Smooth muscle cell (in vitro differentiated cells): ENCODE measurements at regions not wholly inside any gene's neighbourhood (a gene's known extent, or its start where the extent isn't known, plus 50 kb on each side); places are given as distances from the start of the nearest gene placed in this dataset.
A peak's percentile ranks its signal among the peaks of the same experiment; 100 is the strongest.
"Not testable (repeated sequence)": the region's sequence is repeated elsewhere in the genome, so short reads cannot be mapped to it uniquely, and the experiment has no call there.

ENCODE experiments used
- DNase-seq: peaks from one replicate; lab custom pipeline; 2025; ENCODE audit not compliant: unreplicated experiment; lab: John Stamatoyannopoulos, UW
- H2AFZ ChIP-seq: fragments of 200-600 bp; sonication (generic); 2 replicates; pipeline ENCODE4 v1.6.0; 2016; ENCODE audit warnings: antibody characterized with exemption, low read depth, mild to moderate bottlenecking
- H3F3A ChIP-seq: fragments of 200-600 bp; sonication (generic); 2 replicates; pipeline ENCODE4 v1.6.0; 2017; ENCODE audit warnings: antibody characterized with exemption, low read depth
- H3K27ac ChIP-seq: fragments of 200-600 bp; sonication (generic); 2 replicates; pipeline ENCODE4 v1.5.1; 2016; ENCODE audit warnings: low read depth, mild to moderate bottlenecking
- H3K27me3 ChIP-seq: fragments of 200-600 bp; sonication (generic); 2 replicates; pipeline ENCODE4 v1.6.1; 2016; ENCODE audit warnings: low read depth, mild to moderate bottlenecking
- H3K36me3 ChIP-seq: fragments of 200-600 bp; sonication (generic); 2 replicates; pipeline ENCODE4 v1.5.1; 2016; ENCODE audit warnings: low read depth
- H3K4me1 ChIP-seq: fragments of 200-600 bp; sonication (generic); 2 replicates; pipeline ENCODE4 v1.5.1; 2016; ENCODE audit warnings: low read depth
- H3K4me2 ChIP-seq: fragments of 200-600 bp; sonication (generic); 2 replicates; pipeline ENCODE4 v1.6.0; 2016; ENCODE audit warnings: mild to moderate bottlenecking
- H3K4me3 ChIP-seq: fragments of 200-600 bp; sonication (generic); 2 replicates; pipeline ENCODE4 v1.5.1; 2016; ENCODE audit warnings: mild to moderate bottlenecking
- H3K79me2 ChIP-seq: fragments of 200-600 bp; sonication (generic); 2 replicates; pipeline ENCODE4 v1.6.0; 2016; ENCODE audit warnings: low read depth, mild to moderate bottlenecking
- H3K9ac ChIP-seq: fragments of 200-600 bp; sonication (generic); 2 replicates; pipeline ENCODE4 v1.6.0; 2016; ENCODE audit warnings: low read depth
- H3K9me3 ChIP-seq: fragments of 200-600 bp; sonication (generic); replicated peaks from 2 replicates; pipeline ENCODE4 v1.5.1; 2016; ENCODE audit warnings: low read depth
- H4K20me1 ChIP-seq: fragments of 200-600 bp; sonication (generic); 2 replicates; pipeline ENCODE4 v1.6.0; 2016; ENCODE audit warnings: low read depth
- CTCF ChIP-seq: fragments of 200-600 bp; sonication (generic); IDR thresholded peaks from 2 replicates; pipeline ENCODE4 v1.5.1; 2017; ENCODE audit warnings: borderline replicate concordance, mild to moderate bottlenecking, antibody characterized with exemption; ENCODE audit not compliant: insufficient read depth, poor library complexity, severe bottlenecking
- WGBS: methylation state at CpG from one replicate; pipeline ENCODE4 v1.1.7; 2016; ENCODE audit warnings: low lambda C conversion rate; 5-methylcytosine and 5-hydroxymethylcytosine counted together

GRCh38 chr7:32765185-32765584 is 126.4 kb downstream of the KBTBD2 start:
- Histone ChIP-seq H3K79me2 (no peaks in the 10 kb centered on the region), H3F3A (no peaks in the 10 kb centered on the region), H2AFZ (no peak overlapping the region), H3K9me3 (no peaks in the 10 kb centered on the region), H3K36me3 (no peaks in the 10 kb centered on the region), H3K27ac (no peak overlapping the region), H3K4me1 (no peaks in the 10 kb centered on the region), H3K4me2 (no peak overlapping the region), H3K9ac (no peak overlapping the region), H3K4me3 (no peak overlapping the region), H4K20me1 (peaks cover 3% of the 10 kb centered on the region), H3K27me3 (peaks cover 33% of the 10 kb centered on the region)
- no peak for DNase-seq
- TF ChIP-seq CTCF: no peak
- 89% methylated on average over 3 of the region's 3 CpGs for WGBS

DNA sequence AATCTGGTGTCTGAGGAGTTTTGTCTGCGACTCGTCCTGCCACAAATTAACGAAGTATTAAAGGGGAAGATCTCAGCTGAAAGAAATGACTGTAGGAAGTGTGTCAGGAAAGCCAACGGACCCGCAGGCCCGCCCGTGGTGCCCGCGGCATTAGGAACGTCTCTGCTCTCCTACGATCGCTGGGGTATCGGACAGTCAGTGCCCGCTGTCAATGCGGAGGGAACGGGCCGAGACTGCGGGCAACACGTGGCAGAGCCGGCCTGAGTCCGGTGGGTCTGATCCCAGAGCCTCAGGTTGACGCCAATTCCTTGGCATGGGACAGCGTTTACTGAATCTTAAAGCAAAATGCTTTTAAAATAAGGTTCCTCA is 128.7 kb downstream of the KBTBD2 start:
- H3K4me2 ChIP-seq: peak overlapping the region; percentile 78
- no peaks in the 10 kb centered on the region for H3K9me3 ChIP-seq
- TF ChIP-seq CTCF: no peak
- no peaks in the 10 kb centered on the region for H3K79me2 ChIP-seq
- H3K36me3 ChIP-seq: no peaks in the 10 kb centered on the region
- no peaks in the 10 kb centered on the region for H3F3A ChIP-seq
- no peak for DNase-seq
- H3K4me3 ChIP-seq: peak overlapping the region; percentile 37
- H3K27me3 ChIP-seq: peaks cover 33% of the 10 kb centered on the region
- WGBS: 45% methylated on average over 23 of the region's 23 CpGs
- no peak overlapping the region for H3K27ac ChIP-seq
- peaks cover 3% of the 10 kb centered on the region for H4K20me1 ChIP-seq
- no peak overlapping the region for H2AFZ ChIP-seq
- no peak overlapping the region for H3K9ac ChIP-seq
- no peaks in the 10 kb centered on the region for H3K4me1 ChIP-seq

DNA sequence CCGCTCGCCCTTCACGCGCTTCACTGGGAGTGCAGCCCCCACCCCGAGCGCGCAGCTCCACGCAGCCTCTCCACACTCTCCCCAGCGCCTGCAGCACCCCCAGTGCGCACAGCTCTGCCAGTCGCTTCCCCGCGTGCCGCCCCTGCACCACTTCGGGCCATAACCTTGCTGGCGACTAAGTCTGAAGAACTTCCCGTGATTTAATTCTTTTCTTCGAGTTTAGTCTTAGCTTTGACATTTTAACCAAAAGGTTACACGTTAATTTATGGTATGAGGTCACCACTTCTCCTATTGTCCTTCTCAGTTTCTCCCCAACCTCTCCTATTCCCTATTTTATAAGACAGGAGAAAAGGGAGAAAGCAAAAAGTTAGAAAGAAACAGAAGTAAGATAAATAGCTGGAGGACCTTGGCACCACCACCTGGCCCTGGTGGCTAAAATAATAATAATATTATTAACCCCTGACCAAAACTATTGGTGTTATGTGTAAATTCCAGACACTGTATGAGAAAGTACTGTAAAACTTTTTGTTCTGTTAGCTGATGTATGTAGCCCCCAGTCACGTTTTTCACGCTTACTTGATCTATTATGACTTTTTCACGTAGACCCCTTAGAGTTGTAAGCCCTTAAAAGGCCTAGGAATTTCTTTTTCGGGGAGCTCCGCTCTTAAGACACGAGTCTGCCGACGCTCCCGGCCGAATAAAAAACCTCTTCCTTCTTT is 129.2 kb downstream of the KBTBD2 start:
- WGBS: 63% methylated on average over 21 of the region's 29 CpGs
- H4K20me1 ChIP-seq, H3K79me2 ChIP-seq, H3K27ac ChIP-seq, H3K9me3 ChIP-seq, H3K4me1 ChIP-seq, DNase-seq, H2AFZ ChIP-seq, H3K9ac ChIP-seq, H3K36me3 ChIP-seq, H3F3A ChIP-seq: not testable (repeated sequence)
- Histone ChIP-seq H3K4me3 (peak overlapping the region; percentile 37), H3K27me3 (peaks cover 33% of the 10 kb centered on the region), H3K4me2 (peak overlapping the region; percentile 78)

DNA sequence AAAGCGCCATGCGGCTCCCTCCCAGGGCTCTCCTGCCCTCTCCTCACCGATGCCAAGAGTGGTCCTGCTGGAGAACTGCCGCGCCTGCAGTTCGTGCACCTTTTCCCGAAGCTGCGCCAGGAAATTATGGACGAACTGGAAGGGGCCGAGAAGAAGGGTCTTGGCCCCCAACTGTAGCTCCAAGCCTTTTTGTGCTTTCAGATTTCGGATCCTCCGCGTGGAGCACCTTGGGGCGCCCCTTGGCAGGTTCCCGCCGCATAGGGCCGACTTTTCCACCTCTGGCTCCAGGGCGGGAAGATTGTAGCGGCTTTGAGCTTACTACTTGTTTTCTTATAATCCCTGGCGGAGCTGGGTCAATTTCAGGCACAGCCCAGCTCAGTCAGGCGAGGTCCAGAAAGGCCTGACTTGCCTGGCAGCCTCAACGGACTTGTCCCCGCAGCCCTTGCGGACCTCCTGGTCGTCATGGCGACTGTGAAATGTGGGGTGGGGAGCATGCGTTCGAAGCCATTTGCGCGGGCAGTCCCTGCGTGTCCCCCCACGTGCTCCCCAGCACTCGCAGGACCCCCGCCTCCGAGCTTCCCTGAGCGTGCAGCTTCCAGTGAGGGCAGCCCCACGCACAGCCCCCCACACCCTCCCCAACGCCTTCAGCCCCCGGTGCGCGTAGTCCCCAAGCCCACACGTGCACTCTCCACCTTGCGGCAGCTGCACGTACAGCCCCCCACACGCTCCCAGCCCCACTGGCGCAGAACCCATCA is 129.9 kb downstream of the KBTBD2 start:
- H3K27ac ChIP-seq: no peak overlapping the region
- no peak for TF ChIP-seq CTCF
- peak overlapping the region; percentile 48 for H3K4me2 ChIP-seq
- no peaks in the 10 kb centered on the region for H3K36me3 ChIP-seq
- WGBS: 57% methylated on average over 36 of the region's 46 CpGs
- H3K27me3 ChIP-seq: peaks cover 33% of the 10 kb centered on the region
- H4K20me1 ChIP-seq: peaks cover 3% of the 10 kb centered on the region
- no peak for DNase-seq
- H3K9ac ChIP-seq: no peak overlapping the region
- H2AFZ ChIP-seq: no peak overlapping the region
- no peaks in the 10 kb centered on the region for H3K4me1 ChIP-seq
- H3F3A ChIP-seq: no peaks in the 10 kb centered on the region
- H3K79me2 ChIP-seq: no peaks in the 10 kb centered on the region
- H3K4me3 ChIP-seq: no peak overlapping the region
- no peaks in the 10 kb centered on the region for H3K9me3 ChIP-seq

GRCh38 chr7:32760755-32761154 is 130.8 kb downstream of the KBTBD2 start:
- H3F3A ChIP-seq, DNase-seq, H3K36me3 ChIP-seq, H3K4me3 ChIP-seq, H2AFZ ChIP-seq, H3K9ac ChIP-seq, H3K4me1 ChIP-seq, H3K27ac ChIP-seq, H3K9me3 ChIP-seq, H3K4me2 ChIP-seq, H4K20me1 ChIP-seq, H3K79me2 ChIP-seq: not testable (repeated sequence)
- H3K27me3 ChIP-seq: peaks cover 33% of the 10 kb centered on the region
- WGBS: 91% methylated on average over 5 of the region's 5 CpGs

- H3K4me3 ChIP-seq, DNase-seq, H3K4me1 ChIP-seq, H3K27ac ChIP-seq, H3K9me3 ChIP-seq, H3K4me2 ChIP-seq, H3K79me2 ChIP-seq, H2AFZ ChIP-seq, H3K9ac ChIP-seq, H3F3A ChIP-seq, H3K36me3 ChIP-seq, H4K20me1 ChIP-seq: not testable (repeated sequence)
- peaks cover 33% of the 10 kb centered on the region for H3K27me3 ChIP-seq
- WGBS: 86% methylated on average over 3 of the region's 3 CpGs
Observed at GRCh38 chr7:32759859-32760258, 131.7 kb downstream of the KBTBD2 start.
